Uterus (tissue), 2 donors: ENCODE measurements at regions not wholly inside any gene's neighbourhood (a gene's known extent, or its start where the extent isn't known, plus 50 kb on each side); places are given as distances from the start of the nearest gene placed in this dataset.

ENCODE experiments used
- POLR2A ChIP-seq, 2 donors: fragments of 450-650 bp; IDR thresholded peaks; one replicate each; pipeline ENCODE4 v1.6.1; 2016; ENCODE audit warnings: antibody characterized with exemption in 2 of 2, mild to moderate bottlenecking in 1 of 2, moderate library complexity in 1 of 2
- TF ChIP-seq, protein P1 (sequence below), 4 experiments: fragments of 200-600 bp in 2 of 4; fragments of 450-650 bp in 2 of 4; sonication (generic) in 2 of 4; IDR thresholded peaks; one replicate each; pipeline ENCODE4 v1.5.1; 2016 to 2019; ENCODE audit warnings: antibody characterized with exemption in 4 of 4, mild to moderate bottlenecking in 2 of 4, moderate library complexity in 1 of 4

DNA sequence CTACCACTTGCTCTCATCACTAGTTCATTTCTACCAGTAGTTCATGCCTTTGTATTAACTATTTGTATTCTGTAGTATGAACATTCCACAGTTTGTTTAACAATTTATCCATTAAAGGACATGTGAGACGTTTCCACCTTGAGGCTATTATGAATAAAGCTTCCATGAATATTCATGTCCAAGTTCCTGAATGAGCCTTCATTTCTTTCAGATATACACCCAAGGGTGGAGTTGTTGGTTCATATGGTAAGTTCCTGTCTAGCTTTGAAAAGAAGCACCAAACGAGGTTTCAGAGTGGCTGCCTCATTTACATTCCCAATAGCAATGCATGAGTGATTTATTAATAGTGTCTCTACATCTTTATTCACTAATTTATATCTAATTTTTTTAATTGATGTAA lies 407.8 kb upstream of the C16orf82 start:
- TF ChIP-seq, protein P1, sequence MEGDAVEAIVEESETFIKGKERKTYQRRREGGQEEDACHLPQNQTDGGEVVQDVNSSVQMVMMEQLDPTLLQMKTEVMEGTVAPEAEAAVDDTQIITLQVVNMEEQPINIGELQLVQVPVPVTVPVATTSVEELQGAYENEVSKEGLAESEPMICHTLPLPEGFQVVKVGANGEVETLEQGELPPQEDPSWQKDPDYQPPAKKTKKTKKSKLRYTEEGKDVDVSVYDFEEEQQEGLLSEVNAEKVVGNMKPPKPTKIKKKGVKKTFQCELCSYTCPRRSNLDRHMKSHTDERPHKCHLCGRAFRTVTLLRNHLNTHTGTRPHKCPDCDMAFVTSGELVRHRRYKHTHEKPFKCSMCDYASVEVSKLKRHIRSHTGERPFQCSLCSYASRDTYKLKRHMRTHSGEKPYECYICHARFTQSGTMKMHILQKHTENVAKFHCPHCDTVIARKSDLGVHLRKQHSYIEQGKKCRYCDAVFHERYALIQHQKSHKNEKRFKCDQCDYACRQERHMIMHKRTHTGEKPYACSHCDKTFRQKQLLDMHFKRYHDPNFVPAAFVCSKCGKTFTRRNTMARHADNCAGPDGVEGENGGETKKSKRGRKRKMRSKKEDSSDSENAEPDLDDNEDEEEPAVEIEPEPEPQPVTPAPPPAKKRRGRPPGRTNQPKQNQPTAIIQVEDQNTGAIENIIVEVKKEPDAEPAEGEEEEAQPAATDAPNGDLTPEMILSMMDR (IDR thresholded peaks at IDR 0.05): no peak
- TF ChIP-seq POLR2A (IDR thresholded peaks at IDR 0.05): no peak
